ENCODE measurements at regions not wholly inside any gene's neighbourhood (a gene's known extent, or its start where the extent isn't known, plus 50 kb on each side); places are given as distances from the start of the nearest gene placed in this dataset.

- FAIRE-seq (no peak), ATAC-seq (no peak), DNase-seq (ENCODE audit: low read depth in 1 of 2, low spot score in 1 of 2) (no peak)
- CTCF ChIA-PET, result no interaction called here
- H3K4me3 ChIP-seq, result no peak overlapping the region
- no peak overlapping the region for H3K4me2 ChIP-seq
- H3K4me1 ChIP-seq, result no peaks in the 10 kb centered on the region
- WGBS (ENCODE audit: missing lambda C conversion rate), result 11% methylated on average over 2 of the region's 2 CpGs
- no peak for TF ChIP-seq NR3C1 (IDR thresholded peaks at IDR 0.05)
- TF ChIP-seq HES2 (IDR thresholded peaks at IDR 0.05), result no peak
- TF ChIP-seq PHF8 (IDR thresholded peaks at IDR 0.05; ENCODE audit: borderline replicate concordance, low read depth), result no peak
- no peak for TF ChIP-seq CBX2 (IDR thresholded peaks at IDR 0.05; ENCODE audit: borderline replicate concordance, low read depth)
- no peak for TF ChIP-seq FOXS1 (CRISPR knock-in tag; IDR thresholded peaks at IDR 0.05)
- no peak for TF ChIP-seq CEBPB (IDR thresholded peaks at IDR 0.05)
- TF ChIP-seq SREBF2 (IDR thresholded peaks at IDR 0.05), result no peak
- no peak for TF ChIP-seq RARB (CRISPR knock-in tag; IDR thresholded peaks at IDR 0.05)
- TF ChIP-seq ZC3H11A (IDR thresholded peaks at IDR 0.05), result no peak
- TF ChIP-seq CHD4 (IDR thresholded peaks at IDR 0.05; ENCODE audit: borderline replicate concordance), result no peak
- no peak for TF ChIP-seq HDAC2 (IDR thresholded peaks at IDR 0.05)
- no peak for TF ChIP-seq BCL3 (IDR thresholded peaks at IDR 0.05)
- TF ChIP-seq POLR2AphosphoS2 (conservative IDR thresholded peaks at IDR 0.05; ENCODE audit: low read length), result no peak
- TF ChIP-seq FOSL2 (IDR thresholded peaks at IDR 0.05), result no peak
- TF ChIP-seq FOSL2 (CRISPR knock-in tag; IDR thresholded peaks at IDR 0.05), result no peak
- no peaks in the 10 kb centered on the region for H3K9me3 ChIP-seq
- H3K27ac ChIP-seq, result no peak overlapping the region
- POLR2A ChIA-PET, result no interaction called here
Measured at GRCh38 chr21:34296878-34297277, 66.9 kb upstream of the KCNE2 start.

- Histone ChIP-seq H3K4me1 (no peaks in the 10 kb centered on the region), H3K9me3 (no peaks in the 10 kb centered on the region), H3K4me2 (no peak overlapping the region), H3K4me3 (no peak overlapping the region), H3K27ac (no peak overlapping the region)
- ChIA-PET CTCF (no interaction called here), POLR2A (no interaction called here)
- no peak for TF ChIP-seq EP300 (IDR thresholded peaks at IDR 0.05)
- no peak for TF ChIP-seq TP53 (CRISPR knock-in tag; IDR thresholded peaks at IDR 0.05)
- no peak for TF ChIP-seq ZSCAN20 (CRISPR knock-in tag; IDR thresholded peaks at IDR 0.05)
- no peak for TF ChIP-seq HES2 (IDR thresholded peaks at IDR 0.05)
- TF ChIP-seq CBX2 (IDR thresholded peaks at IDR 0.05; ENCODE audit: borderline replicate concordance, low read depth), result no peak
- no peak for TF ChIP-seq SREBF2 (IDR thresholded peaks at IDR 0.05)
- TF ChIP-seq GATA3 (IDR thresholded peaks at IDR 0.05; ENCODE audit: borderline replicate concordance), result no peak
- TF ChIP-seq REST (IDR thresholded peaks at IDR 0.05), result no peak
- no peak for TF ChIP-seq MAZ (IDR thresholded peaks at IDR 0.05; ENCODE audit: borderline replicate concordance, low read depth, low read length)
- no peak for TF ChIP-seq KDM1A (IDR thresholded peaks at IDR 0.05; ENCODE audit: low read depth)
- TF ChIP-seq HEYL (CRISPR knock-in tag; IDR thresholded peaks at IDR 0.05), result no peak
- no peak for TF ChIP-seq MAFK (IDR thresholded peaks at IDR 0.05; ENCODE audit: partially characterized antibody)
- no peak for TF ChIP-seq RCOR1 (IDR thresholded peaks at IDR 0.05; ENCODE audit: low read depth, low read length)
- no peak for TF ChIP-seq HOXA7 (CRISPR knock-in tag; IDR thresholded peaks at IDR 0.05)
- TF ChIP-seq ZNF302 (CRISPR knock-in tag; IDR thresholded peaks at IDR 0.05), result no peak
- ATAC-seq (no peak), FAIRE-seq (no peak), DNase-seq (ENCODE audit: low read depth in 1 of 2, low spot score in 1 of 2) (no peak)
- 2% methylated on average over 3 of the region's 3 CpGs for WGBS (ENCODE audit: missing lambda C conversion rate)
Measured at GRCh38 chr21:34298534-34299167, 65.2 kb upstream of the KCNE2 start.
